ENCODE measurements at regions not wholly inside any gene's neighbourhood (a gene's known extent, or its start where the extent isn't known, plus 50 kb on each side); places are given as distances from the start of the nearest gene placed in this dataset.

GRCh38 chr17:36876966-36877365, 60.3 kb upstream of the LHX1 start:
- no peak for TF ChIP-seq CTCF (IDR thresholded peaks at IDR 0.05)
- no peak for TF ChIP-seq POLR2A (IDR thresholded peaks at IDR 0.05)

Data from suprapubic skin (tissue), 3 donors.